GM18909 (cell line): ENCODE measurements at regions not wholly inside any gene's neighbourhood (a gene's known extent, or its start where the extent isn't known, plus 50 kb on each side); places are given as distances from the start of the nearest gene placed in this dataset.

Experiments used
- ATAC-seq: cut with Tn5 transposase; IDR thresholded peaks from one replicate; pipeline ENCODE4 v1.9.1; 2021; ENCODE audit warnings: mild to moderate bottlenecking; ENCODE audit not compliant: unreplicated experiment, poor library complexity

DNA sequence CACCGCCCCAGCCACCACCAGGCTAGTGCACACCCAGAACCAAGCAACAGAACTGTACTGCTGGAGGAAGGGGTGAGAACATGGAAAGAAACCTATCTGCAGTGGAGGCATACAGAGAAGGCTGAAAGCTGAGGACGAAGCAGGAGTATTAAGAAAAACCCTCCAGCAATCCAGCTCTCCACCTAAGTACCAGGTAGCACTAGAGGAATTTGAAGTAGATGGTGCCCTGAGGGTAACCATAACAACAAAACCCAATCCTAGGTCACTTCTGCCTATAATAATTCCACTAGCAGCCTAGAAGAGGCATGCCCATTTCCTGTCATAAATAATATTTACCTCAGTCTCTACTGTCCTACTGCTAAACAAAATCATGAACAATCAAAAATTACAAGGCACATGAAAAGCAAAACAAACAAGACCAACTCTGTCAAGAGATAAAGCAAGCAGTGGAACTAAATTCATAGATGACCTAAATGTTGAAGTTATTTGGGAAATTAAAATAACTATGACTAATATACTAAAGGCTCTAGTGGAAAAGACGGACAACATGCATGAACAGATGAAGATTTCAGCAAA lies 51.1 kb downstream of the HYCC1 start:
- no peak for ATAC-seq

DNA sequence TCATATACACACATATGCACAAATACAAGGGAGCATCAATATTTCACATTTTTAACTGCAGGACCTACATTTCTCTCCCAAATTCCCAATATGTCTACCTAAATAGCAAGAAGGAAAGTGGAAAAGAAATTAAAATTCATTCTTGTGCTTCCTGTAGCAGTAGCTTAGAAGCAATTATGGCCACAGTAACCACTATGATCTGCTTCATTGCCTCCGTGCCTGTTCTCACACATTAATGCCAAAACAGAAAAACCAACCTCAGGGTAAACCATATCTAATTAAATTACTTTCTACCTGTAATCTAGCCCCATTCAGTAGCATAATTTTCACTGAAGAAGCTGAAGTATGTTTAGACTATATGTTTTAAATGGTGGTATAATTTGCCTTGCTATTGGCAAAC lies 55.2 kb downstream of the HYCC1 start:
- ATAC-seq = no peak

- no peak for ATAC-seq
Observed at GRCh38 chr7:22954251-22954650, 59.7 kb downstream of the HYCC1 start.

DNA sequence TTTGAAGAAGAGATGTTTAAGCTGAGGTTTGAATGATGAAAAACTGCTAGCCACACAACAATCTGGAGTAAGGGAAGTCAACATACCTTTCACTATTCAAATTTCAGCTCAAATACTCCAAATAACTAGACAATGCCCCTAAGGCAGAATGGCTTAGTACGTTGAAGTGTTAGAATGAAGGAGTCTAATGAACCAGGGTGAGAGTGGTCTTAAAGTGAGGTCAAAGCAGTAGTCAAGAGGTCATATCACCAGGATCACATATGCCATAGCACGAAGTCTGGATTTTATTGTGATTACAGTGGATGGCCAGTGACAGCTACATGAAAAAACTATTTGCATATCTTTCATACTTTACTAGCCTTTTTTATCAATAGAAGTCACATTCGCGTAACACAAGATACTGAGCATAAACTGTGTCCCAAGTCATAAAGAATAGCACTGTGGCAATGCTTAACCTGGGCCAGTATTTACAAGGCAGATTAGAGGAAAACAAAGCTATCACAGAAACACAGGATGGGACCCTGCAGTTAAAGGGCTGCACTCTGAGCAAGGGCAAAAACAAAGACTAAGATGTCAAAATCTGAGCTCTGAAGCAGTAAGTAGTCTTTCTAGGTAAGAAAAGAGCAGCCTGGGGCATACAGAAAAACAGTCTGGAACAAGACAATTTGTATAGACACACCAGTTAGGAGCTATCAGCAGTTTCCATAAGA lies 61.5 kb downstream of the HYCC1 start:
- no peak for ATAC-seq

GRCh38 chr7:22949944-22950343 lies 64.0 kb downstream of the HYCC1 start:
- no peak for ATAC-seq

- no peak for ATAC-seq
Observed at GRCh38 chr7:22949221-22949620, 64.7 kb downstream of the HYCC1 start.

- no peak for ATAC-seq
Observed at GRCh38 chr7:22948770-22949169, 65.2 kb downstream of the HYCC1 start.

DNA sequence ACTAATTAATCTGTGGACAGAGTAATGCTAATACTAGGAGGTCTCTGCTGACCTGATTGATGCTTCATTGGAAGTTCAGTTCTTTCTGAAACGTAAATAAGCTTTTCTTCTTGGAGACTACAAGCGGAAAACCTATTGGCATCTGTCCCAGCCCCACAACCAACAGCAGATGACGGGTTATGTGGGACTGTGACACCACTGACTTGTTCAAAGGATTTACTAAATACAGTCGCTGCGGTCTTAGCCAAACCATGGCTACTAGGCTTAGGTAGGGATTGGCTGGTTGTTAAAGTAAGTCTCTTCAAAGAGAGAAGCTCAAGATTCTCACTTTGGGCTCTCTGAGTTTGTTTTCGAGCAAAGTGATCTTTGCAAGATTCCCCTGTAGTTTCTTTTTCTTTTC lies 68.3 kb downstream of the HYCC1 start:
- no peak for ATAC-seq

DNA sequence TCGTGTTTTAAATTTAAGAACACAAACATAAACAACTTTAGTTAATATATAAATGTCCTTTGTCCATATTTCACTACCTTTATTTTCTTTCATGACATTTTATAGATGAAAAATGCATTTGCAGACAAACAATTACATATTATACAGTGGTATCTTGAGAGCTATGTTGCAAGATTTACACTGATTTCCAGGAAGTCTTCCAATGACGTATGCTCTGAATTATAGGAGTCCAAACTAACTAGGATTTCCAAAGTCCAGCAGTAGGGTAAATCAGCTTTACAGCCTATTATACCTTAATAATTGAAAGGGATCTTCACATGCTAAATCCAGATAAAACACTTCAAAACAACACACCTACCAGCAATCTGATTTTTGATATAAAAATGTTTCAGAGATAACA lies 69.4 kb downstream of the HYCC1 start:
- ATAC-seq = no peak

GRCh38 chr7:22944022-22944421 lies 69.9 kb downstream of the HYCC1 start:
- no peak for ATAC-seq

- no peak for ATAC-seq
Observed at GRCh38 chr7:22942191-22942590, 71.7 kb downstream of the HYCC1 start.

DNA sequence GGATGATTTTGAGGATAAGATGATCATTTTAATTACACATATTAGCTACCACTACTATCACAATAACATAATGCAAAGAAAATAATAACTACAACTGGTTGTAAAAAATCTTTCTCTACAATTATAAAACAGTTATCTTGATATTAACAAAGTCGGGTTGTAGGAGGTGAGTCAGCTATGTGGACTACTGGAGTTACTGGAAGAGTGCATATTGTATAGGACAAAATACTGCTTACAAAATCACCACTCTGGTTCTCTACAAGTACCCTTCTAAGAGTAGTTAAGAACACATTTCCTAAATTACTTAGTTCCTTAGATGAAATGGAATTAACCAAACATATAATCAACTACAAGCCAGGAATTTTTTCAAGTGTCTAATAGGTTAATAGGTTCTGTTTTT lies 74.1 kb downstream of the HYCC1 start:
- no peak for ATAC-seq

DNA sequence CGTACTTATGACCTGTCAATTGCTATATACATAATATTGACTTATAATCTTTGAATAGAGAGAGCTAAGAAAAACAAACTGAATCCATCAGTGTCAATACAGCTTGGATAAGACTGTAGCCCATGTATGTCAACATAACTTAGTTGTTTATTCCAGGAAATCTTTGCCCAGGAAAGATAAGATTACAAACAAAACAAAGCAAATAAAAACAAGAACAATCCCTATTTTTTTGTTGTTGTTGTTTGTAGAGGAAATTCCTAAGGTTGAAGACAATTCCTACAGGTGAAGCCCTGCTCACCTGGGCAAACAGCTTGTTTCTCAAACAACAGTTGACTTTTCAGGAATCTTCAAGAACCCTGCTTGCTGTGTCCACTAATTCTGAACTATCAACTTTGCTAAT lies 76.0 kb downstream of the HYCC1 start:
- no peak for ATAC-seq

- ATAC-seq = no peak
Observed at GRCh38 chr7:22936246-22936645, 77.7 kb downstream of the HYCC1 start.

GRCh38 chr7:22935269-22935668 lies 78.7 kb downstream of the HYCC1 start:
- ATAC-seq = no peak

DNA sequence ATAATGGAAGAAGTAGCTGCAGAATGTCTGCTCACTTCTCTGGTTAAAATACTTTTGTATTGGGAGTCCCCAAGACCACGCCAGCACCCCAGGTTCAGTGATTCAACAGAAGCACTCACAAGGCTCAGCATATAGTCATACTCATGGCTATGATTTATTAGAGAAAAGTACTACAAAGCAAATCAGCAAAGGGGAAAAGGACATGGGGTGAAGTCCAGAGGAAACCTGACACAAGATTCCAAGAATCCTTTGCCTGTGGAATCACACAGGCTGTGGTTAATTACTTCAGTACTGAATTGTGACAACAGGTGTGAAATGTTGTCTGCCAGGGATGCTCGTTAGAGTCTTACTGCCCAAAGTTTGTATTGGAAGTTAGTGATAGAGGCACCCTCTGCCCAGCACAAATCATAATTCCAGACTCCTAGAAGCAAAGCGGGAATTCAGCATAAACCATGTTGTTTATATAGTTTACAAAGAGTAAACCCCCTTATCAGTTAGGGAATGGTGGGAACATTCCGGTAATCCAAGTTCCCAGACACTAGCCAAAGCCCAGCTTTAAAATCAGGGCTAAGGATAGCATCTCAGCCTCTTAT lies 79.4 kb downstream of the HYCC1 start:
- ATAC-seq = no peak

- no peak for ATAC-seq
Observed at GRCh38 chr7:22934023-22934422, 79.9 kb downstream of the HYCC1 start.

- ATAC-seq = no peak
Observed at GRCh38 chr7:22932896-22933295, 81.0 kb downstream of the HYCC1 start.

- no peak for ATAC-seq
Observed at GRCh38 chr7:22931011-22931410, 82.9 kb downstream of the HYCC1 start.

GRCh38 chr7:22922307-22922706 lies 91.6 kb downstream of the HYCC1 start:
- no peak for ATAC-seq

GRCh38 chr7:22921386-22922086 lies 92.4 kb downstream of the HYCC1 start:
- no peak for ATAC-seq
